PC-9 (cell line): ENCODE measurements at regions not wholly inside any gene's neighbourhood (a gene's known extent, or its start where the extent isn't known, plus 50 kb on each side); places are given as distances from the start of the nearest gene placed in this dataset.

Source experiments
- EZH2 ChIP-seq: fragments of 200-600 bp; sonication (generic); IDR thresholded peaks from 2 replicates; pipeline ENCODE4 v1.8.0; 2017; ENCODE audit warnings: antibody characterized with exemption, low read depth
- TF ChIP-seq, protein P1 (sequence below): fragments of 200-600 bp; sonication (generic); conservative IDR thresholded peaks from 2 replicates; pipeline ENCODE4 v1.6.1; 2017; ENCODE audit warnings: mixed run types, antibody characterized with exemption, mild to moderate bottlenecking, moderate library complexity

DNA sequence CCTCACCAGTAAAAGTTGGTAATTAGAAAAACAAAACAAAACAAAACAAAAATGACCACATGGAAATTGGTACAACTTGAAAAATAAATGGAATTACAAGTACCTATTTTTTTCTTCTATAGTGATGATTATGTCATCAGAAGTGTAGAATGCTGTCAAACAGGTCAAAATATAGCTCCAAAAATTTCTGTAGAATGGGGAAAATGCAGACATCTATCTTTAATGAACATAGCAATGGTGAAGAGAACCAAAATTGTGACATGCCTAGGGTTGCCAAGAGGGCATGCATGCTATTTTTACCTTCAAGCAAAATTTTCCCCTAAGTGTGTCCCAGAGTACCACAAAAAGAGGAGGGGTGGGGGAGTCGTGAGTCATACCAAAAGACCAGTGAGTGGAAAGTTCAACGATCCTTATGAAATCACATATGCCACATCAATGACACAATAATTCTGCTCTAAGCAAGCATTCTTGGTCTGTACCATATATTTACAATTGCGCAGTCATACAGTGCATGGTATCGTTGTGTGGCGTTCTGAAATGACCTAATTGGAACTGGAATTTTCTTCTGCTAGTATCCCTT is 1436.4 kb downstream of the SUCLG1 start:
- TF ChIP-seq, protein P1, sequence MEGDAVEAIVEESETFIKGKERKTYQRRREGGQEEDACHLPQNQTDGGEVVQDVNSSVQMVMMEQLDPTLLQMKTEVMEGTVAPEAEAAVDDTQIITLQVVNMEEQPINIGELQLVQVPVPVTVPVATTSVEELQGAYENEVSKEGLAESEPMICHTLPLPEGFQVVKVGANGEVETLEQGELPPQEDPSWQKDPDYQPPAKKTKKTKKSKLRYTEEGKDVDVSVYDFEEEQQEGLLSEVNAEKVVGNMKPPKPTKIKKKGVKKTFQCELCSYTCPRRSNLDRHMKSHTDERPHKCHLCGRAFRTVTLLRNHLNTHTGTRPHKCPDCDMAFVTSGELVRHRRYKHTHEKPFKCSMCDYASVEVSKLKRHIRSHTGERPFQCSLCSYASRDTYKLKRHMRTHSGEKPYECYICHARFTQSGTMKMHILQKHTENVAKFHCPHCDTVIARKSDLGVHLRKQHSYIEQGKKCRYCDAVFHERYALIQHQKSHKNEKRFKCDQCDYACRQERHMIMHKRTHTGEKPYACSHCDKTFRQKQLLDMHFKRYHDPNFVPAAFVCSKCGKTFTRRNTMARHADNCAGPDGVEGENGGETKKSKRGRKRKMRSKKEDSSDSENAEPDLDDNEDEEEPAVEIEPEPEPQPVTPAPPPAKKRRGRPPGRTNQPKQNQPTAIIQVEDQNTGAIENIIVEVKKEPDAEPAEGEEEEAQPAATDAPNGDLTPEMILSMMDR, result no peak
- no peak for TF ChIP-seq EZH2
